HepG2 (cell line): ENCODE measurements at regions not wholly inside any gene's neighbourhood (a gene's known extent, or its start where the extent isn't known, plus 50 kb on each side); places are given as distances from the start of the nearest gene placed in this dataset.

Experiments
- EZH2 ChIP-seq: conservative IDR thresholded peaks from 2 replicates; pipeline ENCODE4 v1.6.1; 2012; ENCODE audit warnings: mild to moderate bottlenecking, low read depth, low read length, moderate library complexity
- NFE2L1 ChIP-seq: sonication (generic); formaldehyde crosslinking; IDR thresholded peaks from 2 replicates; pipeline ENCODE4 v1.4.0; 2020; ENCODE audit warnings: missing genetic modification reagents, mild to moderate bottlenecking, borderline replicate concordance
- PHB2 ChIP-seq: fragments of 450-650 bp; IDR thresholded peaks from 2 replicates; pipeline ENCODE4 v1.6.1; 2018; ENCODE audit not compliant: partially characterized antibody
- SP2 ChIP-seq: sonication (generic); formaldehyde crosslinking; IDR thresholded peaks from 2 replicates; pipeline ENCODE4 v1.5.1; 2020; ENCODE audit warnings: mild to moderate bottlenecking, missing genetic modification reagents
- ZBTB1 ChIP-seq: sonication (generic); formaldehyde crosslinking; IDR thresholded peaks from 2 replicates; pipeline ENCODE4 v1.4.0; 2020; ENCODE audit warnings: missing genetic modification reagents, borderline replicate concordance
- ZBTB8A ChIP-seq: sonication (generic); formaldehyde crosslinking; IDR thresholded peaks from 2 replicates; pipeline ENCODE4 v1.4.0; 2020; ENCODE audit warnings: mild to moderate bottlenecking, low read depth, missing genetic modification reagents, borderline replicate concordance
- ZNF564 ChIP-seq: sonication (generic); formaldehyde crosslinking; IDR thresholded peaks from 2 replicates; pipeline ENCODE4 v1.8.1; 2023; ENCODE audit warnings: mild to moderate bottlenecking, missing genetic modification reagents
- TF ChIP-seq, protein P1 (sequence below): sonication (generic); formaldehyde crosslinking; IDR thresholded peaks from 2 replicates; pipeline ENCODE4 v1.5.0; 2020; ENCODE audit warnings: mild to moderate bottlenecking, missing genetic modification reagents, moderate library complexity
- TF ChIP-seq, protein P2 (sequence below): sonication (generic); formaldehyde crosslinking; conservative IDR thresholded peaks from 2 replicates; pipeline ENCODE4 v1.8.0; 2022; ENCODE audit warnings: missing genetic modification reagents
- TF ChIP-seq, protein P3 (sequence below): conservative IDR thresholded peaks from 2 replicates; pipeline ENCODE4 v1.6.1; 2018; ENCODE audit warnings: missing genetic modification reagents

DNA sequence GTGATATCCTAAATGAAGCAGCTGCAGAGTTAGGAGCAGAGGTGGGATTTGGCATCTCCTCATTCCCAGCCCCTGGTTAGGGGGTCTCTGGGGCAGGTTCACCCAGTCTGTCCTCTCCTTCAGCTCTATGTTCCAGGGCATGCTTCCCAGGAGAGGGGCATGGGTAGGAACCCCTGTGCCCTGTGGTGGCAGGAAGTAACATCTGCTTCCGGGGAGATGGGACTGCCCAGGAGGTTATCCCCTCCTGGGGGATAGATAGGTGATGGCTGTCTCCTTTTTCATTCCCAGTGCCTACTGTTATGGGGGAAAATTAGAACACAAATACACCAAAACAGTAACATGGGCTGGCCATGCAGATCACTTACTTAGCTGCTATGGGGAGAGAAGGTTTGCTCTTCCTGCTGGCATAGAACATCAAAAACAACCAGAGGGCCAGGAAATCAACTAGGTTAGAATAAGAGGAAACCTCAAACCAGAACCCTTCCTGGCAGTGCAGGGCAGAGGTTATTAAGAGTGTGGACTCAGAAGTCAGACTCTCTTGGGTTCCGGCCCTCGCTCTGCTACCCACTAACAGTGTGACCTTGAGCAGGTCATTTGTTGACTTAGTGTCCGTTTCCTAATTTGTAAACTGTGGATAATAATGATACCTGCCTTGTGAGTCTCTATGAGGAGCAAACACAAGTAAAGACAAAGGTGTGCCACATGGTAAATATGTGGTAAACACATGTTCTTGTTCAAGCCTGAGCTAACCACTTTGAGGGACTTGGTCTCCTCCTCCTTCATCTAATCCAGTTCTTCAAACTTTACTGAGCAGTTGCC lies 157.8 kb upstream of the JUN start:
- TF ChIP-seq, protein P1, sequence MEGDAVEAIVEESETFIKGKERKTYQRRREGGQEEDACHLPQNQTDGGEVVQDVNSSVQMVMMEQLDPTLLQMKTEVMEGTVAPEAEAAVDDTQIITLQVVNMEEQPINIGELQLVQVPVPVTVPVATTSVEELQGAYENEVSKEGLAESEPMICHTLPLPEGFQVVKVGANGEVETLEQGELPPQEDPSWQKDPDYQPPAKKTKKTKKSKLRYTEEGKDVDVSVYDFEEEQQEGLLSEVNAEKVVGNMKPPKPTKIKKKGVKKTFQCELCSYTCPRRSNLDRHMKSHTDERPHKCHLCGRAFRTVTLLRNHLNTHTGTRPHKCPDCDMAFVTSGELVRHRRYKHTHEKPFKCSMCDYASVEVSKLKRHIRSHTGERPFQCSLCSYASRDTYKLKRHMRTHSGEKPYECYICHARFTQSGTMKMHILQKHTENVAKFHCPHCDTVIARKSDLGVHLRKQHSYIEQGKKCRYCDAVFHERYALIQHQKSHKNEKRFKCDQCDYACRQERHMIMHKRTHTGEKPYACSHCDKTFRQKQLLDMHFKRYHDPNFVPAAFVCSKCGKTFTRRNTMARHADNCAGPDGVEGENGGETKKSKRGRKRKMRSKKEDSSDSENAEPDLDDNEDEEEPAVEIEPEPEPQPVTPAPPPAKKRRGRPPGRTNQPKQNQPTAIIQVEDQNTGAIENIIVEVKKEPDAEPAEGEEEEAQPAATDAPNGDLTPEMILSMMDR (CRISPR knock-in tag): no peak
- TF ChIP-seq ZBTB1 (CRISPR knock-in tag) (no peak), EZH2 (no peak), SP2 (CRISPR knock-in tag) (no peak), ZBTB8A (CRISPR knock-in tag) (no peak), ZNF564 (CRISPR knock-in tag) (no peak), NFE2L1 (CRISPR knock-in tag) (no peak), PHB2 (no peak)
- TF ChIP-seq, protein P2, sequence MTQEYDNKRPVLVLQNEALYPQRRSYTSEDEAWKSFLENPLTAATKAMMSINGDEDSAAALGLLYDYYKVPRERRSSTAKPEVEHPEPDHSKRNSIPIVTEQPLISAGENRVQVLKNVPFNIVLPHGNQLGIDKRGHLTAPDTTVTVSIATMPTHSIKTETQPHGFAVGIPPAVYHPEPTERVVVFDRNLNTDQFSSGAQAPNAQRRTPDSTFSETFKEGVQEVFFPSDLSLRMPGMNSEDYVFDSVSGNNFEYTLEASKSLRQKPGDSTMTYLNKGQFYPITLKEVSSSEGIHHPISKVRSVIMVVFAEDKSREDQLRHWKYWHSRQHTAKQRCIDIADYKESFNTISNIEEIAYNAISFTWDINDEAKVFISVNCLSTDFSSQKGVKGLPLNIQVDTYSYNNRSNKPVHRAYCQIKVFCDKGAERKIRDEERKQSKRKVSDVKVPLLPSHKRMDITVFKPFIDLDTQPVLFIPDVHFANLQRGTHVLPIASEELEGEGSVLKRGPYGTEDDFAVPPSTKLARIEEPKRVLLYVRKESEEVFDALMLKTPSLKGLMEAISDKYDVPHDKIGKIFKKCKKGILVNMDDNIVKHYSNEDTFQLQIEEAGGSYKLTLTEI: no peak
- TF ChIP-seq, protein P3, sequence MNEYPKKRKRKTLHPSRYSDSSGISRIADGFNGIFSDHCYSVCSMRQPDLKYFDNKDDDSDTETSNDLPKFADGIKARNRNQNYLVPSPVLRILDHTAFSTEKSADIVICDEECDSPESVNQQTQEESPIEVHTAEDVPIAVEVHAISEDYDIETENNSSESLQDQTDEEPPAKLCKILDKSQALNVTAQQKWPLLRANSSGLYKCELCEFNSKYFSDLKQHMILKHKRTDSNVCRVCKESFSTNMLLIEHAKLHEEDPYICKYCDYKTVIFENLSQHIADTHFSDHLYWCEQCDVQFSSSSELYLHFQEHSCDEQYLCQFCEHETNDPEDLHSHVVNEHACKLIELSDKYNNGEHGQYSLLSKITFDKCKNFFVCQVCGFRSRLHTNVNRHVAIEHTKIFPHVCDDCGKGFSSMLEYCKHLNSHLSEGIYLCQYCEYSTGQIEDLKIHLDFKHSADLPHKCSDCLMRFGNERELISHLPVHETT (CRISPR knock-in tag): no peak
